Nucleus accumbens (tissue), 56 donors: ENCODE measurements at regions not wholly inside any gene's neighbourhood (a gene's known extent, or its start where the extent isn't known, plus 50 kb on each side); places are given as distances from the start of the nearest gene placed in this dataset.
A peak's percentile ranks its signal among the peaks of the same experiment; 100 is the strongest.
"Not testable (repeated sequence)": the region's sequence is repeated elsewhere in the genome, so short reads cannot be mapped to it uniquely, and the experiment has no call there.

ENCODE experiments used
- DNase-seq, 56 donors: peaks; one replicate each; lab custom pipeline; 2025; lab: John Stamatoyannopoulos, UW

DNA sequence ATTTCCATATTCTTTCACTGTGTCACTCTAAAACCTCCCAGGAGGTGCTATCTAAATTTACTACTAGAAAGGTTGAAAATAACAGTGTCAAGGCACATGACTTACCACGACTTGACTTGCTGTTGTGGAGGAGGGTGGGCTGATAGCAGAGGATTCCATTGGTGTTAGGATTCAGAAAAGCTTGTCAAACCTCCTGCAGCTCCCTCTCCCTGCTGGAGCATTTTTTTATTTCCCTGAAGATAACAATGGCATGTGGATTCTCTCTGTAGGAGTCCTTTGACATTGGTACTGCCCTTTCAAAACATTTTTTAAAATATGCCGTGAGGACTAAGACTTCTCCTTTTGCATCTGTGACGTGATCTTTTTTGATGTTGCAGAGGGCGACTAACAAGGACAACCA, 696.9 kb upstream of the GYPC start:
- no peak for DNase-seq

GRCh38 chr2:125961739-125962138, 694.2 kb upstream of the GYPC start:
- no peak for DNase-seq

- DNase-seq = no peak
Measured at GRCh38 chr2:125979886-125980285, 676.1 kb upstream of the GYPC start.

DNA sequence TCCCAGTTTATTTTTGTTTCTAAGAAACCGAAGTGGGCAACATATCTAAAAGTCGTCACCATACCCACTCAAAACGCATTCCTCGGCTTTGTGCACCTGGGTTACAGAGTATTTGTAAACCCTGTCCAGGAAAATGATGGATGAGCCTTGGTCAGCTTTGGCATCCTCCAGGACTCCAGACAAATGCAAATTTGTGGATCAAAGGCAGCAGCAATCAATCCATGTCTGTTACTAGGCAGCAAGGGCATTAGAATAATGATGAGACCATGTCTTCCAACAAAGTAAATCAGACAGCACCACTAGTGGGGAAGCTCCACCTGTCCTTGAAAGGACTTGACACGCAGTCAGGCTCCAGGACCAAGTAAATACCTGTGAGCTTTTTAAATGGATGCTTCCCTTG, 672.6 kb upstream of the GYPC start:
- DNase-seq = no peak

GRCh38 chr2:126029316-126029715, 626.6 kb upstream of the GYPC start:
- DNase-seq = no peak

DNA sequence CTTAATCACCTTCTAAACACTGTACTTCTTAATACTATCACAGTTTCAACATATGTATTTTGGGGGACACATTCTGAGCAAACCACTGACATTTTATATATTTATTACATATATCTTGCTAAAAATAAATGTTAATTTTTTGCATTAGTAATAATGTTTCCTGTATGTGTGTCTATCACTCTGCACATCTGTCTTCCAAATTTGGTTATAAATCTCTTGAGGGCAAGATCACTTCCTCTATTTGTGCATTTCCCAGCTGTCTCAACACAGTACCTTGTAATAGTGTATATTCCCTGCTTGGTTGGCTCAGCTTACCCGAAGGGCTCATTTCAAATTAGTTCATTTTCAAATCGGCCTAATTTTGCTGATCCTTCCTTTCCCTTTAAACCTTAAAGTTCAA, 617.1 kb upstream of the GYPC start:
- DNase-seq = no peak

DNA sequence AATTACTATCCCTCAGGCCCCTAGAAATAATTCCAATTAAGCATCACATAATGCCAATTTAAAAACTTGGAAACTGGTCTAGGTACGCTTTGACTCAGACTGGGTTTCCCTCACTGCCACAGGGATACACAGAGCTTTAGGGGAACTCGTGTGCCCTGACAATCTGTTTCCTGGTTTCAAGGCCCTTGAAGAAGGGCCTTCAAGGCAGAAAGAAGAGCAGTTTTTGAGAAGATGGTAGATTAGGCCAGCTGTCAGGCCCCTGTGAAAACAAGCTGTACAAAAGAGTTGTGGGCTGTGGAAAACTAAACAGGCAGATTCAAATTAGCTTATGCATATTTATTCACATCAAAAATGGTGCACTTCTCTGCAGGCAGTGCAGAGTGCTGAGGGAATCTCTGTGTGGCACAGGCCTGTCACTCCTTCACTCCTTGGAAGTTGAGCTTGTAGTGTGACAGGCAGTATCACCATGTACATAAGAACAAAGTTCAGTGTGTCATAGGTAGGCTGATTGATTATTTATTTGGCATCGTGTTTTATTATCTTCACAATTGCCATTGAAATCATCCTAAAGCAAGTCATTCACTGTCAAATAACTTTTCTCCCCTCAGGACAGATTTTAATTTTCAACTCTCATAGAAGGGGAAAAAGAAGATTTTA, 614.4 kb upstream of the GYPC start:
- no peak for DNase-seq

GRCh38 chr2:126042089-126042488, 613.9 kb upstream of the GYPC start:
- no peak for DNase-seq

GRCh38 chr2:126048719-126049118, 607.2 kb upstream of the GYPC start:
- DNase-seq = no peak

DNA sequence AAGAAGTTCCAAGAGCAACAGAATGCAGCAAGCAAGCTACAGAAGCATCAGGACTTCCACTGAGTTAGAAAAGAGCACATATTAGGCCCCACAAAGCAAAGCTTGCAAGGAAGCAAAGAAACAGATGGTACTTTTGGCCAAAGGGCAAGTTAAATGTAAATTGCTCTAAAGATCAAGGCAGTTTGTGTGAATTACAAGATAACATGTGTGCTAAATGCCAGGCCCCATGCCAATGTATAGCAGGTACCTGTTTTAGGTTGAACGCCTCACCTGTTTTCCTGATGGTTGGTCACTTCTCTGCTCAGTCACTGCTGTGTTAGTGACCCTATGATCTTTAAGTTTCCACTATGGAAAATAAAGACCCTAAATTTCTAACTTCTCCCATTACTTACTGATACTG, 606.5 kb upstream of the GYPC start:
- no peak for DNase-seq

DNA sequence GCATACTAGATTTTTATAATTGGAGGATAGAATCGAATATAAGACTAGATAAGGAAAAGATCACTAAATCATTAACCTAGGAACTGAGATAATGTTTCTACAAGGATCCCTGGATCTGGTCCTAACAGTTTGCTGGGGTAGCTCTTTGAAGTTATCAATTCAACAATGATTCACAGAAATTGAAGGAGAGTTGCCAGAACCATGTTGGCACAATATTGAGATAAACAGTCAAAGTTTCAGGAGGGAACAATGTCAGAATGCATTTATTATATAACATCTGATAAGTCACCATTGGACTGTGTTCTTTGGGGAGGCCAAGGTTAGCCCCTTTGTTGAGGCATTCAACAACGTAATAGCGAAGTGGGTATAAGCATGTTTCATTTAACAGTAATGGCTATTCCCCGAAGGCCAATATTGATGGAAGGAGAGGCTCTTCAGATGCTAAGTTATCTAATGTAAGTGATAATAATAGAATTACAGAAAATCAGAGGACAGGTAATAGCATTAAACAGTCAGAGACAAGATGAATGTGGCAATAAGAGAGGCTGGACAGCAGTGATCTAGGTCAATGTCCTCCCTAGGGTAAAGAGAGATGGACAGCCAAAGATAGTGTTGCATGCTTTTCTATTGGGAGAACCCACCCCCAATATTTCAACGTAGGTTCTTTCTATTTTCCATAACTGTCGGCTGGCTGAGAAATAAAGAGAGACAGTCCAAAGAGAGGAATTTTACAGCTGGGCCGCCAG, 604.8 kb upstream of the GYPC start:
- DNase-seq = no peak

- DNase-seq = not testable (repeated sequence)
Measured at GRCh38 chr2:126051737-126052240, 604.2 kb upstream of the GYPC start.

DNA sequence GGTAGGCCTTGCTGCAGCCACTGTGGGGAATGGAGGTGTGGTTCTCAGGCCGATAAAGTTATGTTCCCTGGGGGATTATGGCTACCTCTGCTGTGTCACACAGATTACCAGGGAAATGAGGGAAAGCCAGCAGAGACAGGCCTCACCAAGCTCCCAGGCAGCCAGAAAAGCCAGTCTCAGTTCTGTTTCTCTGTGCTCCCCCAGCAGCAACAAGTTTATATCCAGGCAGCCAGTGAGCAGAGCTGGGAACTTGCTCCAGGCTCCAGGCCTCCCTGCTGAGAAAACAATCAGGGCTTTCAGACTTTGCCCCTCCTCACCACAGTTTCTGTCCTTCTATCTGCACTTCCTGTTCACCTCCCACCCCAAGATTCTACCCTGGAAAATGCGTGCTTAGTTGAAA, 596.6 kb upstream of the GYPC start:
- no peak for DNase-seq

GRCh38 chr2:126085011-126085795, 570.8 kb upstream of the GYPC start:
- no peak for DNase-seq

- DNase-seq = peak in 1 of 56 donors; percentile 1
Measured at GRCh38 chr2:126100962-126101361, 555.0 kb upstream of the GYPC start.

DNA sequence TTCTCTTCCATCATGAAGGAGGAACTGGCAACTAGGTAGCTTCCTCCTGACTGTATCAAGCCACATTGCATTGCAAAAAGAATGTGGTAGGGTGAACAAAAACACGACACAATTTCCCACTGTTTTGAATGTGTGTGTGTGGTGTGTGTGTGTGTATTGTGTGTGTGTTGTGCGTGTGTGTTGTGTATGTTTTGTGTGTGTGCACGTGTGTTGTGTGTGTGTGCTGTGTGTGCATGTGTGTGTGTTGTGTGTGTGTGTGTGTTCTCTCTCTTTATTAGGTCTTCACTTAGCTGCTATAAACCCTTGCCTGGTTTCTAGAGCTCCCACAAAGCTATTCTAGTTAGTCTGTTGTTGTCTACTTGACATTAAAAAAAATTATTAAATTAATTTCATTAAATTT, 550.0 kb upstream of the GYPC start:
- no peak for DNase-seq

DNA sequence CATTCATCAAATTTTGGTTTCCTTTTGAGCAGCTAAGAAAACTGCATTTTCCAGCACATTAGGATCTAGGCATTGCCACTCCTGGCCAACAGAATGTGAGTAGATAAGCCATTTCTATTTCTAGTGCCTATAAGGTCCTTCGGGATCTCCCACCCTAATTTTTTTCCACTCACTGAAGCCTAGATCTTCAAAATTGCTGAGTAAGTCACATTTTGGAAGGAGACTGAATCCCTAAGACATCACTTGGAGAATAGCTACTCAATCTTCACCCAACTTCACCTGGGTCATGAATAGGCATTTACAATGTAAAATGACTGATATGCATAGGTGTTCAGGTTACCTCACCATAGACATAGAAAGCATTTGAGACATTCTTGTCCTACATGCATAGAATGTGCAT, 548.1 kb upstream of the GYPC start:
- no peak for DNase-seq

DNA sequence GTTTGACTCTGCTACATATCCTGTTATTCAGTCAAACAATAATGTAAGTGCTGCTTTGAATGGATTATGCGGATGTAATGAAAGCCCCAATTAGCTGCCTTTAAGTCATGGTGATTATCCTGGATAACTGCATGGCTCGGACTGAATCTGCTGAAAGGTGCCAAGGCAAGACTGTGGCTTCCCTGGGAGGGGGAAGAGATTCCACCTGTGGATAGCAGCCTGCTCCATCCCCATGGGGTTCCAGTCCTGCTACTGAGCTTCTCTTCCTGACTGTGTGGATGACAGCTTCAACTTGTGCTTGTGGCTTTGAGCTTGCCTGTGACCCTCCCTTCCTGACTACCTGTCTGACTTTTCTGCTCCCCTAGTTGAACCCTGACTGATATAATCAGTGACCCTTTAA, 540.0 kb upstream of the GYPC start:
- no peak for DNase-seq

DNA sequence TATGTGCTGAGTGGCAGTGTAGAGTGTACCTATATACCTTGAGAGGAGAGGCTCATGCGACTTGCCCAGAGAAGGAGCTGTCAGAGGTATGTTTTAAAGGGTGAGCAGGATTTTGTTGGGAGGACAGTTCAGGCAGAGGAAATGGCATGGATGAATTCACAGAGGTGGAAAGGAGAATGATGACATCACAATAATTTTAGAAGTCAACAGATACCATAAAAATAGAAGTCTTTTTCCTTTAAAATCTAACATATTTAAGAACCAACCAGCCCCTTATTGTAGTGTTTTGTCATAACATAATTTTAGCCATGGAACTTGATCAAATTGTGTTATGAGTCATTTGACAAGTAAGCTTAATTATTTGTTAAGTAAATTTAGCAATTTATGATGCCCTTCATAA, 538.1 kb upstream of the GYPC start:
- no peak for DNase-seq

- no peak for DNase-seq
Measured at GRCh38 chr2:126145752-126146151, 510.2 kb upstream of the GYPC start.

- DNase-seq = no peak
Measured at GRCh38 chr2:126154256-126154785, 501.6 kb upstream of the GYPC start.
